Inflammatory macrophage treated with lipopolysaccharide for 1 hour (primary cell): ENCODE measurements at regions not wholly inside any gene's neighbourhood (a gene's known extent, or its start where the extent isn't known, plus 50 kb on each side); places are given as distances from the start of the nearest gene placed in this dataset.
A peak's percentile ranks its signal among the peaks of the same experiment; 100 is the strongest.

Source experiments
- DNase-seq, 2 donors: peaks; one replicate each; pipeline ENCODE4 v3.0.0-alpha.2; 2020 to 2022

GRCh38 chr18:56165601-56166355 is 472.6 kb downstream of the TXNL1 start:
- DNase-seq = no peak

- peak; percentile 35 to 39 for DNase-seq
Observed at GRCh38 chr18:56162311-56163265, 475.8 kb downstream of the TXNL1 start.

- DNase-seq = peak; percentile 56 to 68
Observed at GRCh38 chr18:56161566-56162260, 476.7 kb downstream of the TXNL1 start.

- DNase-seq = no peak
Observed at GRCh38 chr18:56158676-56159075, 479.7 kb downstream of the TXNL1 start.

- DNase-seq = no peak
Observed at GRCh38 chr18:56157541-56157940, 480.9 kb downstream of the TXNL1 start.

GRCh38 chr18:56152551-56153310 is 485.7 kb downstream of the TXNL1 start:
- DNase-seq = no peak

- no peak for DNase-seq
Observed at GRCh38 chr18:56148373-56148772, 490.0 kb downstream of the TXNL1 start.

GRCh38 chr18:56146565-56146964 is 491.8 kb downstream of the TXNL1 start:
- no peak for DNase-seq

GRCh38 chr18:56142001-56142400 is 496.4 kb downstream of the TXNL1 start:
- no peak for DNase-seq

- no peak for DNase-seq
Observed at GRCh38 chr18:56139792-56140254, 498.6 kb downstream of the TXNL1 start.

- DNase-seq = no peak
Observed at GRCh38 chr18:56139372-56139771, 499.0 kb downstream of the TXNL1 start.

- DNase-seq = no peak
Observed at GRCh38 chr18:56136105-56136504, 502.3 kb downstream of the TXNL1 start.

GRCh38 chr18:56130481-56130880 is 507.9 kb downstream of the TXNL1 start:
- DNase-seq = peak; percentile 48 to 72

- DNase-seq = no peak
Observed at GRCh38 chr18:56128153-56128791, 510.1 kb downstream of the TXNL1 start.

- DNase-seq = no peak
Observed at GRCh38 chr18:56127322-56128099, 510.9 kb downstream of the TXNL1 start.

GRCh38 chr18:56124186-56124585 is 514.2 kb downstream of the TXNL1 start:
- DNase-seq = no peak

- DNase-seq = no peak
Observed at GRCh38 chr18:56121669-56122068, 516.7 kb downstream of the TXNL1 start.

GRCh38 chr18:56120782-56121181 is 517.6 kb downstream of the TXNL1 start:
- DNase-seq = no peak

- DNase-seq = peak; percentile 47 to 55
Observed at GRCh38 chr18:56119681-56120080, 518.7 kb downstream of the TXNL1 start.

- no peak for DNase-seq
Observed at GRCh38 chr18:56118422-56118821, 520.0 kb downstream of the TXNL1 start.
